Type B pancreatic cell (in vitro differentiated cells): ENCODE measurements at regions not wholly inside any gene's neighbourhood (a gene's known extent, or its start where the extent isn't known, plus 50 kb on each side); places are given as distances from the start of the nearest gene placed in this dataset.
"Not testable (repeated sequence)": the region's sequence is repeated elsewhere in the genome, so short reads cannot be mapped to it uniquely, and the experiment has no call there.

Experiments used
- DNase-seq: peaks from one replicate; pipeline ENCODE4 v3.0.0; 2021; ENCODE audit warnings: mixed read lengths; ENCODE audit not compliant: unreplicated experiment; ENCODE audit errors: extremely low spot score
- H3K27ac Mint-ChIP-seq: 2 replicates; pipeline ENCODE4 v1.8.0; 2021; ENCODE audit warnings: mild to moderate bottlenecking, mixed read lengths
- H3K27me3 Mint-ChIP-seq: 2 replicates; pipeline ENCODE4 v1.8.0; 2021; ENCODE audit warnings: mixed read lengths
- H3K36me3 Mint-ChIP-seq: 2 replicates; pipeline ENCODE4 v1.8.0; 2021; ENCODE audit warnings: mixed read lengths
- H3K4me1 Mint-ChIP-seq: one replicate; pipeline ENCODE4 v1.8.0; 2021; ENCODE audit warnings: mixed read lengths; ENCODE audit not compliant: unreplicated experiment
- H3K4me3 Mint-ChIP-seq: 2 replicates; pipeline ENCODE4 v1.8.0; 2021; ENCODE audit warnings: mild to moderate bottlenecking, mixed read lengths
- H3K9me3 Mint-ChIP-seq: 2 replicates; pipeline ENCODE4 v1.8.0; 2021; ENCODE audit warnings: mixed read lengths
- CTCF ChIP-seq: fragments of 200-600 bp; sonication (generic); conservative IDR thresholded peaks from 2 replicates; pipeline ENCODE4 v1.5.0; 2021; ENCODE audit warnings: antibody characterized with exemption, mild to moderate bottlenecking

GRCh38 chr5:167107684-167108083 lies 1183.8 kb upstream of the WWC1 start:
- Mint-ChIP-seq H3K4me3 (no peak overlapping the region), H3K27me3 (peaks cover under 1% of the 10 kb centered on the region), H3K9me3 (peaks cover 8% of the 10 kb centered on the region), H3K36me3 (no peaks in the 10 kb centered on the region), H3K4me1 (no peaks in the 10 kb centered on the region), H3K27ac (no peak overlapping the region)
- no peak for DNase-seq
- no peak for TF ChIP-seq CTCF

- not testable (repeated sequence) for H3K27ac Mint-ChIP-seq, H3K9me3 Mint-ChIP-seq, H3K27me3 Mint-ChIP-seq, DNase-seq, H3K36me3 Mint-ChIP-seq, H3K4me3 Mint-ChIP-seq, H3K4me1 Mint-ChIP-seq
These were observed 1183.2 kb upstream of the WWC1 start for GRCh38 chr5:167108266-167108665.

- Mint-ChIP-seq H3K9me3 (peaks cover 5% of the 10 kb centered on the region), H3K27ac (no peak overlapping the region), H3K4me3 (no peak overlapping the region), H3K36me3 (no peaks in the 10 kb centered on the region), H3K27me3 (peaks cover 5% of the 10 kb centered on the region), H3K4me1 (no peaks in the 10 kb centered on the region)
- no peak for DNase-seq
- no peak for TF ChIP-seq CTCF
These were observed 1178.9 kb upstream of the WWC1 start for GRCh38 chr5:167112556-167112955.

GRCh38 chr5:167122267-167122666 lies 1169.2 kb upstream of the WWC1 start:
- no peak for TF ChIP-seq CTCF
- Mint-ChIP-seq H3K27ac (no peak overlapping the region), H3K27me3 (no peaks in the 10 kb centered on the region), H3K4me3 (no peak overlapping the region), H3K4me1 (no peaks in the 10 kb centered on the region), H3K36me3 (no peaks in the 10 kb centered on the region), H3K9me3 (peaks cover 6% of the 10 kb centered on the region)
- DNase-seq, result no peak

GRCh38 chr5:167123126-167123525 lies 1168.3 kb upstream of the WWC1 start:
- no peaks in the 10 kb centered on the region for H3K27me3 Mint-ChIP-seq
- no peaks in the 10 kb centered on the region for H3K36me3 Mint-ChIP-seq
- H3K9me3 Mint-ChIP-seq, result peaks cover 4% of the 10 kb centered on the region
- no peak for DNase-seq
- H3K4me1 Mint-ChIP-seq, result peaks cover 1% of the 10 kb centered on the region
- H3K4me3 Mint-ChIP-seq, result no peak overlapping the region
- TF ChIP-seq CTCF, result no peak
- no peak overlapping the region for H3K27ac Mint-ChIP-seq

GRCh38 chr5:167128581-167128980 lies 1162.9 kb upstream of the WWC1 start:
- Mint-ChIP-seq H3K9me3 (no peaks in the 10 kb centered on the region), H3K4me3 (no peak overlapping the region), H3K27me3 (no peaks in the 10 kb centered on the region), H3K27ac (no peak overlapping the region), H3K4me1 (peaks cover 8% of the 10 kb centered on the region), H3K36me3 (no peaks in the 10 kb centered on the region)
- no peak for DNase-seq
- no peak for TF ChIP-seq CTCF
